ENCODE measurements at regions not wholly inside any gene's neighbourhood (a gene's known extent, or its start where the extent isn't known, plus 50 kb on each side); places are given as distances from the start of the nearest gene placed in this dataset.

GRCh38 chr10:128614802-128615553 lies 488.8 kb upstream of the MKI67 start:
- Histone ChIP-seq H3K4me3 (replicated peaks in 1 of 3; ENCODE audit: insufficient read depth in 1 of 3, low read depth in 1 of 3, low read length in 3 of 3) (no peak overlapping the region), H3K4me2 (ENCODE audit: insufficient read depth, low read length) (no peak overlapping the region), H2AFZ (ENCODE audit: low read depth, low read length) (no peak overlapping the region), H3K36me3 (ENCODE audit: control insufficient read depth in 2 of 2, extremely low read depth in 1 of 2, insufficient read depth in 2 of 2, low read length in 2 of 2) (no peaks in the 10 kb centered on the region), H3K27ac (ENCODE audit: insufficient read depth, low read depth, low read length) (no peak overlapping the region), H3K27me3 (ENCODE audit: control insufficient read depth in 2 of 2, insufficient read depth in 2 of 2, low read length in 2 of 2) (no peaks in the 10 kb centered on the region), H3K9me1 (replicated peaks; ENCODE audit: control insufficient read depth, extremely low read depth, insufficient read depth, low read length) (no peaks in the 10 kb centered on the region), H3K9ac (replicated peaks; ENCODE audit: extremely low read depth, insufficient read depth, low read length) (no peak overlapping the region), H4K20me1 (replicated peaks; ENCODE audit: control insufficient read depth, extremely low read depth, insufficient read depth, low read length) (no peaks in the 10 kb centered on the region), H3K9me3 (replicated peaks; ENCODE audit: control insufficient read depth, insufficient read depth, low read length) (no peaks in the 10 kb centered on the region), H3K79me2 (ENCODE audit: control insufficient read depth, insufficient read depth, low read length) (no peaks in the 10 kb centered on the region), H3K4me1 (ENCODE audit: control insufficient read depth, extremely low read depth, insufficient read depth, low read length) (no peaks in the 10 kb centered on the region)
- dilution Hi-C loops (cut with MboI; ENCODE audit: extremely low pct_ligation_motif_present, low sequenced_read_pairs) (no loop called here), intact Hi-C loops (cut with micrococcal nuclease) (no loop called here)
- POLR2A ChIA-PET, result no interaction called here
- DNase-seq (ENCODE audit: low read depth, low spot score) (no peak), FAIRE-seq (no peak)
- CTCF ChIA-PET, result no interaction called here
- TF ChIP-seq MYC (IDR thresholded peaks at IDR 0.05; ENCODE audit: low read depth, low read length) (no peak), MAX (IDR thresholded peaks at IDR 0.05; ENCODE audit: insufficient read depth, insufficient read length) (no peak), FOS (IDR thresholded peaks at IDR 0.05; ENCODE audit: borderline replicate concordance, insufficient read depth, low read length) (no peak), EZH2 (IDR thresholded peaks at IDR 0.05; ENCODE audit: borderline replicate concordance, low read depth, low read length, severe bottlenecking) (no peak), JUN (IDR thresholded peaks at IDR 0.05; ENCODE audit: borderline replicate concordance, insufficient read depth, insufficient read length, low read depth) (no peak), POLR2A (IDR thresholded peaks at IDR 0.05; ENCODE audit: low read depth, low read length) (no peak), GATA2 (IDR thresholded peaks at IDR 0.05; ENCODE audit: insufficient read depth, insufficient read length, low read depth, low read length) (no peak), POLR2AphosphoS5 (IDR thresholded peaks at IDR 0.05; ENCODE audit: insufficient read depth, low read depth, low read length) (no peak), CTCF (IDR thresholded peaks at IDR 0.05; ENCODE audit: extremely low read depth in 1 of 2, insufficient read depth in 1 of 2, low read depth in 1 of 2, low read length in 2 of 2) (no peak)
- BruUV-seq (replicated peaks), result no TSS peak
